Hepatocyte (in vitro differentiated cells): ENCODE measurements at regions not wholly inside any gene's neighbourhood (a gene's known extent, or its start where the extent isn't known, plus 50 kb on each side); places are given as distances from the start of the nearest gene placed in this dataset.

Experiments
- DNase-seq: peaks from one replicate; pipeline ENCODE4 v3.0.0-alpha.2; 2016; ENCODE audit warnings: low spot score
- H2AFZ ChIP-seq: fragments of 200-600 bp; sonication (generic); 2 replicates; pipeline ENCODE4 v1.6.0; 2016; ENCODE audit warnings: antibody characterized with exemption, mild to moderate bottlenecking
- H3K27ac ChIP-seq: fragments of 200-600 bp; sonication (generic); 2 replicates; pipeline ENCODE4 v1.5.1; 2016; ENCODE audit warnings: mild to moderate bottlenecking
- H3K27me3 ChIP-seq: fragments of 200-600 bp; sonication (generic); 2 replicates; pipeline ENCODE4 v1.6.1; 2016
- H3K36me3 ChIP-seq: fragments of 200-600 bp; sonication (generic); replicated peaks from 2 replicates; pipeline ENCODE4 v1.5.1; 2016; ENCODE audit warnings: low read depth; ENCODE audit not compliant: insufficient read depth
- H3K4me1 ChIP-seq: fragments of 200-600 bp; sonication (generic); 2 replicates; pipeline ENCODE4 v1.5.1; 2016; ENCODE audit warnings: mild to moderate bottlenecking, moderate library complexity; ENCODE audit not compliant: insufficient read depth
- H3K4me2 ChIP-seq: fragments of 200-600 bp; sonication (generic); 2 replicates; pipeline ENCODE4 v1.6.0; 2016
- H3K4me3 ChIP-seq: fragments of 200-600 bp; sonication (generic); 2 replicates; pipeline ENCODE4 v1.5.1; 2016; ENCODE audit warnings: mild to moderate bottlenecking
- H3K79me2 ChIP-seq: fragments of 200-600 bp; sonication (generic); 2 replicates; pipeline ENCODE4 v1.6.0; 2017; ENCODE audit warnings: mild to moderate bottlenecking
- H3K9me2 ChIP-seq: fragments of 200-600 bp; sonication (generic); replicated peaks from 2 replicates; pipeline ENCODE4 v1.6.0; 2017; ENCODE audit warnings: mild to moderate bottlenecking; ENCODE audit not compliant: insufficient read depth
- H3K9me3 ChIP-seq: fragments of 200-600 bp; sonication (generic); 2 replicates; pipeline ENCODE4 v1.5.1; 2016; ENCODE audit warnings: low read depth, mild to moderate bottlenecking
- H4K20me1 ChIP-seq: fragments of 200-600 bp; sonication (generic); 2 replicates; pipeline ENCODE4 v1.6.0; 2016; ENCODE audit warnings: mild to moderate bottlenecking; ENCODE audit not compliant: insufficient read depth, poor library complexity, severe bottlenecking
- CTCF ChIP-seq: fragments of 200-600 bp; sonication (generic); IDR thresholded peaks from 2 replicates; pipeline ENCODE4 v1.5.1; 2016; ENCODE audit warnings: antibody characterized with exemption, mild to moderate bottlenecking; ENCODE audit not compliant: poor library complexity
- EZH2 ChIP-seq: fragments of 200-600 bp; sonication (generic); IDR thresholded peaks from 2 replicates; pipeline ENCODE4 v1.6.1; 2016; ENCODE audit warnings: antibody characterized with exemption, mild to moderate bottlenecking, borderline replicate concordance
- EZH2phosphoT487 ChIP-seq: fragments of 200-600 bp; sonication (generic); IDR thresholded peaks from one replicate; pipeline ENCODE4 v1.6.1; 2018; ENCODE audit warnings: antibody characterized with exemption, mild to moderate bottlenecking, low read depth, moderate library complexity; ENCODE audit not compliant: unreplicated experiment, severe bottlenecking
- WGBS: methylation state at CpG from one replicate; pipeline ENCODE4 v1.1.6; 2016; ENCODE audit warnings: low lambda C conversion rate; ENCODE audit errors: missing lambda C conversion rate; 5-methylcytosine and 5-hydroxymethylcytosine counted together

GRCh38 chr14:41299924-41300323 lies 306.8 kb upstream of the LRFN5 start:
- Histone ChIP-seq H3K79me2 (no peaks in the 10 kb centered on the region), H3K4me2 (no peak overlapping the region), H2AFZ (no peak overlapping the region), H3K9me3 (no peaks in the 10 kb centered on the region), H3K27ac (no peak overlapping the region), H3K9me2 (no peaks in the 10 kb centered on the region), H3K27me3 (no peaks in the 10 kb centered on the region), H4K20me1 (no peaks in the 10 kb centered on the region), H3K4me1 (peaks cover 7% of the 10 kb centered on the region), H3K4me3 (no peak overlapping the region), H3K36me3 (no peaks in the 10 kb centered on the region)
- TF ChIP-seq EZH2 (no peak), EZH2phosphoT487 (no peak), CTCF (no peak)
- no peak for DNase-seq
- WGBS, result 83% methylated on average over 4 of the region's 4 CpGs

- WGBS, result 38% methylated on average over 2 of the region's 2 CpGs
- H2AFZ ChIP-seq, result no peak overlapping the region
- H3K27ac ChIP-seq, result peak overlapping the region; percentile 27
- no peaks in the 10 kb centered on the region for H4K20me1 ChIP-seq
- H3K9me3 ChIP-seq, result no peaks in the 10 kb centered on the region
- no peaks in the 10 kb centered on the region for H3K36me3 ChIP-seq
- H3K9me2 ChIP-seq, result no peaks in the 10 kb centered on the region
- H3K27me3 ChIP-seq, result no peaks in the 10 kb centered on the region
- no peaks in the 10 kb centered on the region for H3K79me2 ChIP-seq
- H3K4me2 ChIP-seq, result no peak overlapping the region
- H3K4me3 ChIP-seq, result no peak overlapping the region
- TF ChIP-seq EZH2 (no peak), EZH2phosphoT487 (no peak), CTCF (no peak)
- DNase-seq, result no peak
- peaks cover 7% of the 10 kb centered on the region for H3K4me1 ChIP-seq
Measured at GRCh38 chr14:41298328-41298690, 308.4 kb upstream of the LRFN5 start.

GRCh38 chr14:41297576-41298327 lies 308.9 kb upstream of the LRFN5 start:
- H3K9me2 ChIP-seq, result no peaks in the 10 kb centered on the region
- 46% methylated on average over 5 of the region's 5 CpGs for WGBS
- H3K36me3 ChIP-seq, result no peaks in the 10 kb centered on the region
- no peak overlapping the region for H3K4me2 ChIP-seq
- no peak overlapping the region for H2AFZ ChIP-seq
- TF ChIP-seq EZH2 (no peak), CTCF (no peak), EZH2phosphoT487 (no peak)
- peak overlapping the region; percentile 27 for H3K27ac ChIP-seq
- no peaks in the 10 kb centered on the region for H3K27me3 ChIP-seq
- no peaks in the 10 kb centered on the region for H3K9me3 ChIP-seq
- no peaks in the 10 kb centered on the region for H3K79me2 ChIP-seq
- peaks cover 7% of the 10 kb centered on the region for H3K4me1 ChIP-seq
- no peaks in the 10 kb centered on the region for H4K20me1 ChIP-seq
- H3K4me3 ChIP-seq, result no peak overlapping the region
- no peak for DNase-seq

- no peak overlapping the region for H3K4me2 ChIP-seq
- no peak overlapping the region for H3K4me3 ChIP-seq
- no peak for TF ChIP-seq CTCF
- no peaks in the 10 kb centered on the region for H3K27me3 ChIP-seq
- no peaks in the 10 kb centered on the region for H4K20me1 ChIP-seq
- H2AFZ ChIP-seq, result no peak overlapping the region
- WGBS, result 97% methylated on average over 3 of the region's 3 CpGs
- no peak overlapping the region for H3K27ac ChIP-seq
- H3K79me2 ChIP-seq, result no peaks in the 10 kb centered on the region
- peaks cover 7% of the 10 kb centered on the region for H3K4me1 ChIP-seq
- H3K36me3 ChIP-seq, result no peaks in the 10 kb centered on the region
- DNase-seq, result no peak
- no peaks in the 10 kb centered on the region for H3K9me3 ChIP-seq
- H3K9me2 ChIP-seq, result no peaks in the 10 kb centered on the region
Measured at GRCh38 chr14:41295734-41296133, 310.9 kb upstream of the LRFN5 start.
